ENCODE measurements at regions not wholly inside any gene's neighbourhood (a gene's known extent, or its start where the extent isn't known, plus 50 kb on each side); places are given as distances from the start of the nearest gene placed in this dataset.

DNA sequence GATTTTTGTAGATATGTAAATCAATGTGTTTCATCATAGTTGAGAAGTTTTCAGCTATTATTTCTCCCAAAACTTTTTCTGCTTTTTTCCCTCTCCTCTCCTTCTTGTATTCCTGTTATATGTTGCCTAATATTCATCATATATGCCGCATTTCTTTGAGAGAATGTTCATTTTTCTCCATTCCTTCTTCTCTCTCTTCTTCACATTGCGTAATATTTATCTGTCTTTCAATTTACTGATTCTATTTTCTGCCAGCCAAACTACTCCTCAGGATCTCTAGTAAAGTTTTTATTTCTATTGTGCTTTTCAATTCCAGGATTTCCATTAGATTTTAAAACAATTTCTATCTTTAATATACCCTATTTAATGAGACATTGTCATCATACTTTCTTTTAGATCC is 896.8 kb downstream of the EPHA7 start:
- no peaks in the 10 kb centered on the region for H3K9me3 ChIP-seq (ENCODE audit: control insufficient read depth, insufficient read depth, low read depth, low read length)
- no peak overlapping the region for H2AFZ ChIP-seq (ENCODE audit: low read length)
- no peak overlapping the region for H3K4me2 ChIP-seq (ENCODE audit: extremely low read depth, insufficient read depth, low read length)
- H4K20me1 ChIP-seq (ENCODE audit: control insufficient read depth, extremely low read depth, insufficient read depth, low read length), result no peaks in the 10 kb centered on the region
- DNase-seq (ENCODE audit: low read depth in 2 of 2), result no peak
- no peaks in the 10 kb centered on the region for H3K4me1 ChIP-seq (ENCODE audit: control insufficient read depth, extremely low read depth, insufficient read depth, low read length)
- no peaks in the 10 kb centered on the region for H3K79me2 ChIP-seq (ENCODE audit: control insufficient read depth, insufficient read depth, low read length)
- TF ChIP-seq EZH2 (IDR thresholded peaks at IDR 0.05; ENCODE audit: low read length, missing control alignments), result no peak
- H3K27me3 ChIP-seq (ENCODE audit: control insufficient read depth, insufficient read depth, low read length), result no peaks in the 10 kb centered on the region
- H3K9ac ChIP-seq (ENCODE audit: insufficient read depth, low read length), result no peak overlapping the region
- no peak overlapping the region for H3K4me3 ChIP-seq (replicated peaks in 1 of 4; ENCODE audit: control extremely low read depth in 1 of 4, insufficient read depth in 1 of 4, low read depth in 3 of 4, low read length in 4 of 4)
- no peaks in the 10 kb centered on the region for H3K36me3 ChIP-seq (ENCODE audit: control insufficient read depth, insufficient read depth, low read length)
- no peak overlapping the region for H3K27ac ChIP-seq (ENCODE audit: insufficient read depth, low read length)

DNA sequence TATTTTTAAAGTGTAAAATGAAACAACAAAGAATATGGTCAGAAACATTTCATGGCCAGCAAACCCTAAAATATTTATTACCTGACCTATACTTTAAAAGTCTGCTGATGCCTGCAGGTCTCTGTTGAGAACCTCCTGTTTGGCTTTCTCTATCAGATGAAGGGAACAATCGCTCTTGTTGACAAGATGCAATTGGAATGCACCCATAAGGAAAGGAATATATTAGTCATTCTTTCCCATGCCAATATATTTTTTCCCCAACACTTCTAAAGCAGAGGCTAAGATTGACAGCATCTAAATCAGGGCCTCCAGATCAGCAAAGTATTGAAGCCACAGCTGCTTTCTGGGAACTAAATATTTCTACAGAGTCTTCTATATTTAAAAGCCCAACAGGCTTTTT is 897.8 kb downstream of the EPHA7 start:
- H3K9ac ChIP-seq (ENCODE audit: insufficient read depth, low read length), result no peak overlapping the region
- no peak overlapping the region for H3K4me3 ChIP-seq (replicated peaks in 1 of 4; ENCODE audit: control extremely low read depth in 1 of 4, insufficient read depth in 1 of 4, low read depth in 3 of 4, low read length in 4 of 4)
- peak in 1 of 2 donors; percentile 13 for DNase-seq (ENCODE audit: low read depth in 2 of 2)
- no peak overlapping the region for H2AFZ ChIP-seq (ENCODE audit: low read length)
- no peaks in the 10 kb centered on the region for H3K79me2 ChIP-seq (ENCODE audit: control insufficient read depth, insufficient read depth, low read length)
- no peaks in the 10 kb centered on the region for H3K4me1 ChIP-seq (ENCODE audit: control insufficient read depth, extremely low read depth, insufficient read depth, low read length)
- H3K27ac ChIP-seq (ENCODE audit: insufficient read depth, low read length), result no peak overlapping the region
- no peaks in the 10 kb centered on the region for H3K9me3 ChIP-seq (ENCODE audit: control insufficient read depth, insufficient read depth, low read depth, low read length)
- H3K36me3 ChIP-seq (ENCODE audit: control insufficient read depth, insufficient read depth, low read length), result no peaks in the 10 kb centered on the region
- H3K4me2 ChIP-seq (ENCODE audit: extremely low read depth, insufficient read depth, low read length), result no peak overlapping the region
- no peaks in the 10 kb centered on the region for H3K27me3 ChIP-seq (ENCODE audit: control insufficient read depth, insufficient read depth, low read length)
- TF ChIP-seq EZH2 (IDR thresholded peaks at IDR 0.05; ENCODE audit: low read length, missing control alignments), result no peak
- no peaks in the 10 kb centered on the region for H4K20me1 ChIP-seq (ENCODE audit: control insufficient read depth, extremely low read depth, insufficient read depth, low read length)

DNA sequence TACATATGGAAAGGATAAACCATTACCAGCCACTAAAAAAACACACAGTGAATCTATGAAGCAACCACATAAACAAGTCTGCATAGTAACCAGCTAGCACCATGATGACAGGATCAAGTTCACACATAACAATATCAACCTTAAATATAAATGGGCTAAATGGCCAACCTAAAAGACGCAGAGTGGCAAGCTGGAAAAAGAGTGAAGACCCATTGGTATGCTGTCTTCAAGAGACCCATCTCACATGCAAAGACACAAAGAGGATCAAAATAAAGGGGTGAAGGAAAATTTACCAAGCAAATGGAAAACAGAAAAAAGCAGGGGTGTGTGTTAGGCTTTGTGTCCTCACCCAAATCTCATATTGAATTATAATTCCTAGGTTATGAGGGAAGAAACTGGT is 909.2 kb downstream of the EPHA7 start:
- peak in 1 of 2 donors; percentile 4 for DNase-seq (ENCODE audit: low read depth in 2 of 2)
- Histone ChIP-seq H3K27ac (ENCODE audit: insufficient read depth, low read length) (no peak overlapping the region), H3K27me3 (ENCODE audit: control insufficient read depth, insufficient read depth, low read length) (no peaks in the 10 kb centered on the region), H2AFZ (ENCODE audit: low read length) (no peak overlapping the region), H3K36me3 (ENCODE audit: control insufficient read depth, insufficient read depth, low read length) (no peaks in the 10 kb centered on the region), H3K79me2 (ENCODE audit: control insufficient read depth, insufficient read depth, low read length) (no peaks in the 10 kb centered on the region), H3K9ac (ENCODE audit: insufficient read depth, low read length) (no peak overlapping the region), H3K4me1 (ENCODE audit: control insufficient read depth, extremely low read depth, insufficient read depth, low read length) (no peaks in the 10 kb centered on the region), H3K9me3 (ENCODE audit: control insufficient read depth, insufficient read depth, low read depth, low read length) (no peaks in the 10 kb centered on the region), H3K4me2 (ENCODE audit: extremely low read depth, insufficient read depth, low read length) (no peak overlapping the region), H4K20me1 (ENCODE audit: control insufficient read depth, extremely low read depth, insufficient read depth, low read length) (no peaks in the 10 kb centered on the region), H3K4me3 (replicated peaks in 1 of 4; ENCODE audit: control extremely low read depth in 1 of 4, insufficient read depth in 1 of 4, low read depth in 3 of 4, low read length in 4 of 4) (no peak overlapping the region)
- TF ChIP-seq, protein P1, sequence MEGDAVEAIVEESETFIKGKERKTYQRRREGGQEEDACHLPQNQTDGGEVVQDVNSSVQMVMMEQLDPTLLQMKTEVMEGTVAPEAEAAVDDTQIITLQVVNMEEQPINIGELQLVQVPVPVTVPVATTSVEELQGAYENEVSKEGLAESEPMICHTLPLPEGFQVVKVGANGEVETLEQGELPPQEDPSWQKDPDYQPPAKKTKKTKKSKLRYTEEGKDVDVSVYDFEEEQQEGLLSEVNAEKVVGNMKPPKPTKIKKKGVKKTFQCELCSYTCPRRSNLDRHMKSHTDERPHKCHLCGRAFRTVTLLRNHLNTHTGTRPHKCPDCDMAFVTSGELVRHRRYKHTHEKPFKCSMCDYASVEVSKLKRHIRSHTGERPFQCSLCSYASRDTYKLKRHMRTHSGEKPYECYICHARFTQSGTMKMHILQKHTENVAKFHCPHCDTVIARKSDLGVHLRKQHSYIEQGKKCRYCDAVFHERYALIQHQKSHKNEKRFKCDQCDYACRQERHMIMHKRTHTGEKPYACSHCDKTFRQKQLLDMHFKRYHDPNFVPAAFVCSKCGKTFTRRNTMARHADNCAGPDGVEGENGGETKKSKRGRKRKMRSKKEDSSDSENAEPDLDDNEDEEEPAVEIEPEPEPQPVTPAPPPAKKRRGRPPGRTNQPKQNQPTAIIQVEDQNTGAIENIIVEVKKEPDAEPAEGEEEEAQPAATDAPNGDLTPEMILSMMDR (conservative IDR thresholded peaks at IDR 0.05 in 1 of 2, IDR thresholded peaks at IDR 0.05 in 1 of 2; ENCODE audit: low read depth in 1 of 2, low read length in 2 of 2), result no peak
- TF ChIP-seq EZH2 (IDR thresholded peaks at IDR 0.05; ENCODE audit: low read length, missing control alignments), result no peak

DNA sequence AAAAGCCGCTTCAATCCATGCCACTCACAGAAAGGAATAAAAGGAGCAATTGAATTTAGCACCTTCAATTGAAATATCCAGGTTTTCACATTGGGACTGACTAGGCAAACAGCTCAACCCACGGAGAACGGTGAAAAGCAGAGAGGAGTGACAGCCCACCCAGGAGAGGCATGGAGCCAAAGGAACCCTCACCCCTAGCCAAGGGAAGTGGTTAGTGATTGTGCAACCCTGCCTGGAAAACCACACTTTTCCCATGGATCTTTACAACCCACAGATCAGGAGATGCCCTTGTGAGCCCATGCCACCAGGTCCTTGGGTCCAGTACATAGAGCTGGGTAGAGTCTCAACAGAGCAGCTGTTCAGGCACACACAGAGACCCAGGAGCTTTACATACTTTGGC is 911.8 kb downstream of the EPHA7 start:
- no peaks in the 10 kb centered on the region for H3K36me3 ChIP-seq (ENCODE audit: control insufficient read depth, insufficient read depth, low read length)

More for the DNA sequence above, 911.8 kb downstream of the EPHA7 start:
- Histone ChIP-seq H3K4me1 (ENCODE audit: control insufficient read depth, extremely low read depth, insufficient read depth, low read length) (no peaks in the 10 kb centered on the region), H2AFZ (ENCODE audit: low read length) (no peak overlapping the region), H3K9ac (ENCODE audit: insufficient read depth, low read length) (no peak overlapping the region), H3K79me2 (ENCODE audit: control insufficient read depth, insufficient read depth, low read length) (no peaks in the 10 kb centered on the region), H3K4me3 (replicated peaks in 1 of 4; ENCODE audit: control extremely low read depth in 1 of 4, insufficient read depth in 1 of 4, low read depth in 3 of 4, low read length in 4 of 4) (no peak overlapping the region), H4K20me1 (ENCODE audit: control insufficient read depth, extremely low read depth, insufficient read depth, low read length) (no peaks in the 10 kb centered on the region), H3K9me3 (ENCODE audit: control insufficient read depth, insufficient read depth, low read depth, low read length) (no peaks in the 10 kb centered on the region), H3K27ac (ENCODE audit: insufficient read depth, low read length) (no peak overlapping the region), H3K4me2 (ENCODE audit: extremely low read depth, insufficient read depth, low read length) (no peak overlapping the region), H3K27me3 (ENCODE audit: control insufficient read depth, insufficient read depth, low read length) (no peaks in the 10 kb centered on the region)
- DNase-seq (ENCODE audit: low read depth in 2 of 2), result peak in 1 of 2 donors; percentile 2
- TF ChIP-seq, protein P1 (conservative IDR thresholded peaks at IDR 0.05 in 1 of 2, IDR thresholded peaks at IDR 0.05 in 1 of 2; ENCODE audit: low read depth in 1 of 2, low read length in 2 of 2), result no peak
- no peak for TF ChIP-seq EZH2 (IDR thresholded peaks at IDR 0.05; ENCODE audit: low read length, missing control alignments)

All from fibroblast of lung (primary cell).